ENCODE measurements at regions not wholly inside any gene's neighbourhood (a gene's known extent, or its start where the extent isn't known, plus 50 kb on each side); places are given as distances from the start of the nearest gene placed in this dataset.
"Not testable (repeated sequence)": the region's sequence is repeated elsewhere in the genome, so short reads cannot be mapped to it uniquely, and the experiment has no call there.

- in situ Hi-C loops (cut with HindIII; ENCODE audit: low sequenced_read_pairs), result no loop called here
- peak; percentile 6 for DNase-seq (ENCODE audit: low spot score)
Measured at GRCh38 chr4:33722800-33723516, 2521.4 kb downstream of the ARAP2 start.

GRCh38 chr4:33724685-33725084 is 2519.6 kb downstream of the ARAP2 start:
- in situ Hi-C loops (cut with HindIII; ENCODE audit: low sequenced_read_pairs), result no loop called here
- DNase-seq (ENCODE audit: low spot score), result no peak

- in situ Hi-C loops (cut with HindIII; ENCODE audit: low sequenced_read_pairs), result no loop called here
Measured at GRCh38 chr4:33725861-33726260, 2518.5 kb downstream of the ARAP2 start.

GRCh38 chr4:33737726-33738125 is 2506.6 kb downstream of the ARAP2 start:
- in situ Hi-C loops (cut with HindIII; ENCODE audit: low sequenced_read_pairs), result no loop called here
- DNase-seq (ENCODE audit: low spot score), result no peak

More at GRCh38 chr4:33725861-33726260, 2518.5 kb downstream of the ARAP2 start:
- no peak for DNase-seq (ENCODE audit: low spot score)

- no peak for DNase-seq (ENCODE audit: low spot score)
- in situ Hi-C loops (cut with HindIII; ENCODE audit: low sequenced_read_pairs), result no loop called here
Measured at GRCh38 chr4:33739884-33740632, 2504.3 kb downstream of the ARAP2 start.

GRCh38 chr4:33740871-33741270 is 2503.4 kb downstream of the ARAP2 start:
- in situ Hi-C loops (cut with HindIII; ENCODE audit: low sequenced_read_pairs); DNase-seq (ENCODE audit: low spot score): not testable (repeated sequence)

GRCh38 chr4:33746979-33747378 is 2497.3 kb downstream of the ARAP2 start:
- DNase-seq (ENCODE audit: low spot score), result no peak
- in situ Hi-C loops (cut with HindIII; ENCODE audit: low sequenced_read_pairs), result no loop called here

- DNase-seq (ENCODE audit: low spot score), result no peak
- in situ Hi-C loops (cut with HindIII; ENCODE audit: low sequenced_read_pairs), result no loop called here
Measured at GRCh38 chr4:33751050-33751449, 2493.3 kb downstream of the ARAP2 start.

GRCh38 chr4:33772582-33772981 is 2471.7 kb downstream of the ARAP2 start:
- DNase-seq (ENCODE audit: low spot score), result no peak
- in situ Hi-C loops (cut with HindIII; ENCODE audit: low sequenced_read_pairs), result no loop called here

- in situ Hi-C loops (cut with HindIII; ENCODE audit: low sequenced_read_pairs), result no loop called here
- no peak for DNase-seq (ENCODE audit: low spot score)
Measured at GRCh38 chr4:33780952-33781791, 2463.1 kb downstream of the ARAP2 start.

- DNase-seq (ENCODE audit: low spot score), result no peak
- in situ Hi-C loops (cut with HindIII; ENCODE audit: low sequenced_read_pairs), result no loop called here
Measured at GRCh38 chr4:33785843-33786242, 2458.5 kb downstream of the ARAP2 start.

GRCh38 chr4:33802578-33802977 is 2441.7 kb downstream of the ARAP2 start:
- in situ Hi-C loops (cut with HindIII; ENCODE audit: low sequenced_read_pairs), result no loop called here
- no peak for DNase-seq (ENCODE audit: low spot score)

- in situ Hi-C loops (cut with HindIII; ENCODE audit: low sequenced_read_pairs), result no loop called here
- no peak for DNase-seq (ENCODE audit: low spot score)
Measured at GRCh38 chr4:33825685-33826084, 2418.6 kb downstream of the ARAP2 start.

GRCh38 chr4:33829356-33829755 is 2415.0 kb downstream of the ARAP2 start:
- in situ Hi-C loops (cut with HindIII; ENCODE audit: low sequenced_read_pairs), result not testable (repeated sequence)

GRCh38 chr4:33831442-33832066 is 2412.8 kb downstream of the ARAP2 start:
- in situ Hi-C loops (cut with HindIII; ENCODE audit: low sequenced_read_pairs), result no loop called here
- DNase-seq (ENCODE audit: low spot score), result no peak

More at GRCh38 chr4:33829356-33829755, 2415.0 kb downstream of the ARAP2 start:
- DNase-seq (ENCODE audit: low spot score), result not testable (repeated sequence)

GRCh38 chr4:33835764-33836163 is 2408.6 kb downstream of the ARAP2 start:
- in situ Hi-C loops (cut with HindIII; ENCODE audit: low sequenced_read_pairs); DNase-seq (ENCODE audit: low spot score): not testable (repeated sequence)

- no peak for DNase-seq (ENCODE audit: low spot score)
- in situ Hi-C loops (cut with HindIII; ENCODE audit: low sequenced_read_pairs), result no loop called here
Measured at GRCh38 chr4:33837043-33837838, 2407.1 kb downstream of the ARAP2 start.

- in situ Hi-C loops (cut with HindIII; ENCODE audit: low sequenced_read_pairs), result no loop called here
- no peak for DNase-seq (ENCODE audit: low spot score)
Measured at GRCh38 chr4:33841120-33841519, 2403.2 kb downstream of the ARAP2 start.

Measured in G401 (cell line).